SK-N-MC (cell line): ENCODE measurements at regions not wholly inside any gene's neighbourhood (a gene's known extent, or its start where the extent isn't known, plus 50 kb on each side); places are given as distances from the start of the nearest gene placed in this dataset.

Source experiments
- EZH2 ChIP-seq: fragments of 200-600 bp; sonication (generic); IDR thresholded peaks from one replicate; pipeline ENCODE4 v1.6.1; 2017; ENCODE audit warnings: antibody characterized with exemption
- FOXP2 ChIP-seq: optimal IDR thresholded peaks from 2 replicates; pipeline ENCODE3; 2011; ENCODE audit warnings: mild to moderate bottlenecking, moderate library complexity; ENCODE audit not compliant: insufficient read depth; ENCODE audit errors: extremely low read length, control extremely low read depth
- POLR2AphosphoS5 ChIP-seq: IDR thresholded peaks from 2 replicates; pipeline ENCODE4 v1.6.1; 2012; ENCODE audit warnings: mild to moderate bottlenecking, low read depth, low read length, borderline replicate concordance

- TF ChIP-seq POLR2AphosphoS5 (no peak), EZH2 (no peak), FOXP2 (no peak)
Measured at GRCh38 chr1:94660258-94660657, 118.7 kb upstream of the F3 start.
